Thoracic aorta (tissue), 2 donors: ENCODE measurements at regions not wholly inside any gene's neighbourhood (a gene's known extent, or its start where the extent isn't known, plus 50 kb on each side); places are given as distances from the start of the nearest gene placed in this dataset.

Experiments
- ATAC-seq: fragments of 150-250 bp; one replicate; pipeline ENCODE4 v1.8.0; 2017; ENCODE audit warnings: low read depth; ENCODE audit not compliant: insufficient number of reproducible peaks, low FRiP score
- DNase-seq: peaks from one replicate; pipeline ENCODE4 v3.0.0-alpha.2; 2020; ENCODE audit warnings: low spot score
- H3K27ac ChIP-seq, 2 donors: fragments of 200-600 bp; sonication (generic); 1 replicate in 1 of 2; 2 replicates in 1 of 2; pipeline ENCODE4 v1.5.1; 2016; ENCODE audit warnings: mild to moderate bottlenecking in 2 of 2, moderate library complexity in 2 of 2
- H3K27me3 ChIP-seq: fragments of 200-600 bp; sonication (generic); replicated peaks from 2 replicates; pipeline ENCODE4 v1.6.0; 2016; ENCODE audit warnings: mild to moderate bottlenecking; ENCODE audit not compliant: insufficient read depth
- H3K36me3 ChIP-seq: fragments of 200-600 bp; sonication (generic); one replicate; pipeline ENCODE4 v1.5.1; 2016
- H3K4me1 ChIP-seq, 2 donors: fragments of 200-600 bp; sonication (generic); 1 replicate in 1 of 2; 2 replicates in 1 of 2; pipeline versions ENCODE4 v1.5.1 to v1.6.0; 2016; ENCODE audit warnings: low read depth in 2 of 2, mild to moderate bottlenecking in 1 of 2; ENCODE audit not compliant: control insufficient read depth in 1 of 2
- H3K4me3 ChIP-seq: fragments of 200-600 bp; sonication (generic); 2 replicates; pipeline ENCODE4 v1.5.1; 2016; ENCODE audit warnings: mild to moderate bottlenecking
- H3K9me3 ChIP-seq: fragments of 200-600 bp; sonication (generic); 2 replicates; pipeline ENCODE4 v1.5.1; 2016
- TF ChIP-seq, protein P1 (sequence below): fragments of 200-600 bp; sonication (generic); IDR thresholded peaks from one replicate; pipeline ENCODE4 v1.5.1; 2019; ENCODE audit warnings: antibody characterized with exemption

DNA sequence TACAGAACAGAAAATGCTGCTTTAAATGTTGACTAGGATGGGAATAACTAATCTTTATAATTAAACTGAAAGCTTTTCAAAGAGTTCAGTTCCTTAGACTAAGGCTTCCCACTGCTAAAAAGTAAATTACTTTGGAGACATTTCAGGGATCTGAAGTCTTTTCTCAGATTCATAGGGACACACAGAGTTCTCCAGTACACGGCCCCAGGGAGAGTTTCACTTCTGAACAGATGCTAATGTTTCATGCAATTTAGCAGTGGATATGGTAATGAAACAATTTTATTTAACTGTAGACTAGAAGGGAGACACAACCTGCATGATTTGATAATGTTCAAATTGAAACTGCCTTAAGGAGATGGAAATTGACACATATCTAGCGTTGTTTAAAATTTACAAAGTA, 1282.6 kb downstream of the NCAM2 start:
- Histone ChIP-seq H3K27me3 (no peaks in the 10 kb centered on the region), H3K4me1 (no peaks in the 10 kb centered on the region), H3K36me3 (no peaks in the 10 kb centered on the region), H3K9me3 (no peaks in the 10 kb centered on the region), H3K27ac (no peak overlapping the region), H3K4me3 (no peak overlapping the region)
- DNase-seq (no peak), ATAC-seq (no peak)
- TF ChIP-seq, protein P1, sequence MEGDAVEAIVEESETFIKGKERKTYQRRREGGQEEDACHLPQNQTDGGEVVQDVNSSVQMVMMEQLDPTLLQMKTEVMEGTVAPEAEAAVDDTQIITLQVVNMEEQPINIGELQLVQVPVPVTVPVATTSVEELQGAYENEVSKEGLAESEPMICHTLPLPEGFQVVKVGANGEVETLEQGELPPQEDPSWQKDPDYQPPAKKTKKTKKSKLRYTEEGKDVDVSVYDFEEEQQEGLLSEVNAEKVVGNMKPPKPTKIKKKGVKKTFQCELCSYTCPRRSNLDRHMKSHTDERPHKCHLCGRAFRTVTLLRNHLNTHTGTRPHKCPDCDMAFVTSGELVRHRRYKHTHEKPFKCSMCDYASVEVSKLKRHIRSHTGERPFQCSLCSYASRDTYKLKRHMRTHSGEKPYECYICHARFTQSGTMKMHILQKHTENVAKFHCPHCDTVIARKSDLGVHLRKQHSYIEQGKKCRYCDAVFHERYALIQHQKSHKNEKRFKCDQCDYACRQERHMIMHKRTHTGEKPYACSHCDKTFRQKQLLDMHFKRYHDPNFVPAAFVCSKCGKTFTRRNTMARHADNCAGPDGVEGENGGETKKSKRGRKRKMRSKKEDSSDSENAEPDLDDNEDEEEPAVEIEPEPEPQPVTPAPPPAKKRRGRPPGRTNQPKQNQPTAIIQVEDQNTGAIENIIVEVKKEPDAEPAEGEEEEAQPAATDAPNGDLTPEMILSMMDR = no peak

DNA sequence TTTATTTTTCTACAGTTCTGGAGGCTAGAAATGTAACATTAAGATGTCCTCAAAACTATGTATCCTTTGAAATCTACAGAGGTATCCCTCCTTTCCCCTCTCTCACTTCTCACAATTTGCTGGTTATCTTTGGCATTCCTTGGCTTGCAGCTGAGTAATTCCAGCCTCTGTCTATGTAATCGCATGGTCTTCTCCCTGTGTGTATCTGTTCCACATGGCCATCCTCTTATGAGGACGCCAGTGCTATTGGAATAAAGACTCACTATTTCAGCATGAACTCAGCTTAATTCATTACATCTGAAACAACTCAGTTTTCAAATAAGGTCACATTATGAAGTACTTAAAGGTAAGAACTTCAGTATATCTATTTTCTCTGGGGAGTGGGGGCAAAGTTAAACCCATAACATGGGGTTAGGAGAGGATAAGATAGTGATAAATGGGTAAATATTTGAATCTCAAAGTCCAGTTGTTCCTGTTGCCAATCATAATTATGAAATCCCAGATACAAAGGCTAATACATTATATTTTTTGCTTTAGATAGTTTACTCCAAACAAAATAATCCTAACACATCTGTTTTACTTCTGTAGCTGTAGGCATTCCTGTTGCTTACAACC, 1290.8 kb downstream of the NCAM2 start:
- H3K4me1 ChIP-seq = no peaks in the 10 kb centered on the region
- H3K4me3 ChIP-seq = no peak overlapping the region
- H3K27ac ChIP-seq = no peak overlapping the region
- H3K27me3 ChIP-seq = no peaks in the 10 kb centered on the region
- ATAC-seq (no peak), DNase-seq (no peak)
- TF ChIP-seq, protein P1 = no peak
- no peaks in the 10 kb centered on the region for H3K36me3 ChIP-seq
- H3K9me3 ChIP-seq = no peaks in the 10 kb centered on the region

DNA sequence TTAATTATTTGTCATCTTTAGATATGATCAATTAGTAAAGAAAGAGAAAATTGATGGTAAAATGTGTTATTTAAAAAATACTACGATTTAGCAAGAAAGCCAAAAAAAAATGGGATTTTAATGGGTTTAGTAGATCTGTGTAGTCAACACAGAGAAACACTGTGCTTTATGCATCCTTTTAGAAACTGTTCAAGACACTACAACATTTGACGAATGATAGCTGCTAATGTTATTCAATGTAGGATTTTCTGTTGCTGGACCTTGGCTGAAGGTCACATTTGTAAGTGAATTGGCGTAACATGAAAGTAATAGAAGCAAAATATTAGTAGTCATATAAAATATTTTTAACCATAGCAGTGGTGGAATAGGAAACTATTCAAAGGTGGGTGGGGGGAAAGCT, 1293.9 kb downstream of the NCAM2 start:
- no peak overlapping the region for H3K27ac ChIP-seq
- H3K4me3 ChIP-seq = no peak overlapping the region
- DNase-seq = no peak
- no peaks in the 10 kb centered on the region for H3K4me1 ChIP-seq
- H3K27me3 ChIP-seq = no peaks in the 10 kb centered on the region
- TF ChIP-seq, protein P1 = no peak
- no peaks in the 10 kb centered on the region for H3K36me3 ChIP-seq
- H3K9me3 ChIP-seq = no peaks in the 10 kb centered on the region
- no peak for ATAC-seq

DNA sequence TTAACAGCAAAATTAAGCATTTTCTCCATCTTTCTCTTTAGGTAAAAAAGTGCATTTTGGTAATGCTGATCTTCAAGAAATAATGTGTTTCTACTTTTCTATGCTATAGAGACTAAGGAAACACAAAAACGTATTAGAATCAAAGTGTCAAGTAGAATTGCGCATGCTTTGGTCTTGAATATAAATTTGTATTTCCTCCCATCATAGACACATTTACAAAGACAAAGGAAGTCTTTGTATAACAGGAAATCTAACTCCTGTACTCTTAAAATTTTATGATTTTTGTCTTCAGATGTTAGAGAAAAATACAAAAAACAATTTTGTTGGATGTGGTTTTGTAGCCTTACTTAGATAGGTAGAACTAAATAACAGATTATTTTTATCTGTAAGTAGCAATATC, 1299.4 kb downstream of the NCAM2 start:
- ATAC-seq (no peak), DNase-seq (no peak)
- no peaks in the 10 kb centered on the region for H3K27me3 ChIP-seq
- no peak overlapping the region for H3K4me3 ChIP-seq
- no peak overlapping the region for H3K27ac ChIP-seq
- H3K9me3 ChIP-seq = no peaks in the 10 kb centered on the region
- no peaks in the 10 kb centered on the region for H3K4me1 ChIP-seq
- no peaks in the 10 kb centered on the region for H3K36me3 ChIP-seq
- TF ChIP-seq, protein P1 = no peak

DNA sequence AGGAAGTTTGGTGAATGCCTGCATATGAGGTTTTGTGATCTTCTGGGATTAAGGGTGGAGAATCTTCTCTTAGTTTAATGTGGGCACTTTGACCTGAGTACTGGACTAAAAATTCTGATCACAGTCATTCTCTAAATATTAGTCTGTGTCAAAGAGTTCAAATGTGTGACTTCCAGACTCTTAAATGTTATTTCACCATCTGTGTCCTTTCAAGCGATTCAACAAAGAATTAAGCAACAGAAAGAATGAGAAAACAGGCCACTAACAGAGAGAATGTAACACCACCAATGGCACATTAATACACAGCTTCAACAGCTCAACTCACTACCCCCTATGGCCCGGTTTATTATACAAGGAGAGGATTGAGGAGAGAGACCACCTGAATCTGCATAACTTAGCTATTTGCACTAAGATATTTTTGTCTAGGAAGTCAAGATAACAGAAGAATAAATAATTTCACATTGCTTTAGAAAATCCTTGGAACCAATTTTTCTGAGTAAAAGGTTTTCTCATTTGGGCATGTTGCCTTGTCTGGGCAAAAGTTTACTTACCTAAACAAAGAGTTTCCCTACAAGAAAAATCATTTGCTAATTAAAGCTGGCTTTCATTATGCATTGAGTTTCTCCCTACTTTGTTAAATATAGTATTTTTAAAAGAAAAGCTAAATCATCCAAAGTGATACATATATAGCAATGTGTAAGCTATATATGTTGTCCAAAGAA, 1313.7 kb downstream of the NCAM2 start:
- no peak for ATAC-seq
- Histone ChIP-seq H3K27ac (no peak overlapping the region), H3K9me3 (no peaks in the 10 kb centered on the region), H3K36me3 (no peaks in the 10 kb centered on the region), H3K27me3 (no peaks in the 10 kb centered on the region), H3K4me3 (no peak overlapping the region), H3K4me1 (no peaks in the 10 kb centered on the region)
- TF ChIP-seq, protein P1 = no peak
- DNase-seq = no peak
